GM19238 (cell line): ENCODE measurements at regions not wholly inside any gene's neighbourhood (a gene's known extent, or its start where the extent isn't known, plus 50 kb on each side); places are given as distances from the start of the nearest gene placed in this dataset.
"Not testable (repeated sequence)": the region's sequence is repeated elsewhere in the genome, so short reads cannot be mapped to it uniquely, and the experiment has no call there.

ENCODE experiments used
- DNase-seq: peaks from one replicate; pipeline ENCODE4 v3.0.0; 2011; ENCODE audit warnings: low spot score; ENCODE audit not compliant: insufficient read length

DNA sequence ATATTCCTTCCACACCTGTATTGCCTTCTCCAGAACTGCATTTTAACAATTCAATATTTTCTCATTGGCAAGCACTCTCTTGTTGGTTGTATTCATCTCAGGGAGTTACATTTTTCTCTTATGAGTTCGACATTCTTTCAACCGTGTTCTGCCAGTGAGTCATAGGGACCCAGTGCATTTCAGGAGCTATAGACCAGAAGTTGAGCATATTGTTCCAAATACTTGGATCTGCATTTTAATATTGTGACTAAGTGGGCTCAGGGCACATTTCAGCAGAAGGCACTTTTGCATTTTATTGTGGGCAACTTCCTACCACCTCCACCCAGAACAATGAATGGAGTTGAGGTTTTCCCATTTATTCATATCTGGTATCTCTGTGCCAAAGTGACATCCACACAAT is 132.8 kb downstream of the TNFSF18 start:
- no peak for DNase-seq

DNA sequence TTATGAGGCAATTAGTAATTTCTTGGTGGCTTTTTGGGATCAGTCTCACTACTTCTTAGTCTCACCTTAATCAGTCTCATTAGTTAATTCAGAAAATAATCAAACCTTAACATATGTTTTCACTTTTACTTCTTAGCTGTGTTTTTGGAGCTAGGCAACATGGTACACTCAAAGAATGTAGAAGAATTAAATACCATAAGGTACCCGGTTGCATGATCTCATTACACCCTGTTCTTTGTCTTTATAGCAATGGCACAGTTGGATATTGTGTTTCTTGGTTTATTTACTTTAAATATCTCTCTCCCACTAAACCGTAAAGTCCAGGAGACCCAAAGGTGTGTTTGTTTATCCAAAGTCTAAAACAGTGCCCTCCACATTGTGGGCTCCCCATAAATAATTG is 132.3 kb downstream of the TNFSF18 start:
- DNase-seq, result no peak

DNA sequence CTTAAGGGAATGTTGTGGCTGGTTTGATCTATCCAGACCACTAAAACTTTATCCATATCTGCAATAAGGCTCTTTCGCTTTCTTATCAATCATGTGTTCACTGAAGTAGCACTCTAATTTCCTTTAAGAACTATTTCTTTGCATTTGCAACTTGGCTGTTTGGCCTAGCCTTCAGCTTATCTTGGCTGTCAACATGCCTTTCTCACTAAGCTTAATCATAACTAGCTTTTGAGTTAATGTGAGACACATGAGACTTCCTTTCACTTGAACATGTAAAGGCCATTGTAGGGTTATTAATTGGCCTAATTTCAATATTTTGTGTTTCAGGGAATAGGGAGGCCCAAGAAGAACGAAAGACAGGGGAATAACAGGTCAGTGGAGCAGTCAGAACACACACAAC is 124.7 kb downstream of the TNFSF18 start:
- no peak for DNase-seq

DNA sequence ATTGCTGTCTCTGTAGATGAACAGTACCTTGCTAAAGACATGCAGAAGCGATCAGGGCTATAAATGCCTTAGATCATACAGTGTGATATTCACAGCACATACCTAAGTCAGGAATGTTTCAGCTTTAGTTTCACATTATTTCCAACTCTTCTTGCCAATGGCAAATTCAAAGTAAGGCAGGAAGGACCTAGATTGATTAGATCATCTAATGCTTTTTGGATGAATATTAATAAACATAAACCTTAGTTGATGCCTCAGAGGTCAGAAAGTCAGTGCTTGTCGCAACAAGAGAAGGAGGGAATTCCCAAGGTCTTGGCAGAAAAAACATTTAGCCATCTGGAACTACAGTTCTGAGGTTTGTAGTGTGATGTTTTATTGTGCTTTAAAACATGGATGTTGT is 122.3 kb downstream of the TNFSF18 start:
- DNase-seq, result no peak

DNA sequence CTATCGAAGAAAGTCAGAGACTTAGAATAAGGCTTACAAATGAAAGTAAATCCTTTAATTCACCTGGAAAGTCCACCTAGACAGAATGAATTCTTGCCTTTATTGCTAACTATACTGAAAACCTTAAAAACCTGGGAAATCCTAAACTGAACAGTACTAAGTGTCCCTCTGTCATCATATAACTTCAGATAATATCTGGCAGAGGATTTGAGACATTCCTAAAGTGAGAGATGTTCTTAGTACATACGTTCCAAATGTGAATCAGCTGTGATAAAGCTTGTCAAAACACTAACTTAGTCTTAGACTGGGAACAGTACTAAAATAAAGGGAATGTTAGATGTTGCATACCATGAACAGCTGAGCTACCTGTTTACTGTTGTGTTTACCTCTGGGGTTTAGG is 121.7 kb downstream of the TNFSF18 start:
- DNase-seq, result no peak

DNA sequence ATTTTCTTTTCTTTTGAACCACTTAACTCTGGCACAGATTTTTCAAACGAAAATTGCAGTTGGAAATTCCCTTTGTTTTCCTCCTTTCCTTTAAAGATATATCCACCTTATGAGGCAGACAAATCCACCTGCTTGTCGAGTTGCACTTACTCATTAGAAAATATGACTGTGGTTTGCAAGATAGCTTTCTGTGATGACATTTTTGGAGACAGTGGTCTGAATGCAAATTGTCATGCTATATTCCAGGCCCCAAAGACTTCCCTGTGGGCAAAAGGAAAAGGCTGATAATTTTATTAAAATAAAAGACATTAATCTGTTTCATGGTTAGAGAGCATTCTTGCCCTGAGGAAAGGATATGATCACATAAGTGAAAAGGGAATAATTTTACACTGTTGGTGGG is 120.6 kb downstream of the TNFSF18 start:
- DNase-seq, result no peak

DNA sequence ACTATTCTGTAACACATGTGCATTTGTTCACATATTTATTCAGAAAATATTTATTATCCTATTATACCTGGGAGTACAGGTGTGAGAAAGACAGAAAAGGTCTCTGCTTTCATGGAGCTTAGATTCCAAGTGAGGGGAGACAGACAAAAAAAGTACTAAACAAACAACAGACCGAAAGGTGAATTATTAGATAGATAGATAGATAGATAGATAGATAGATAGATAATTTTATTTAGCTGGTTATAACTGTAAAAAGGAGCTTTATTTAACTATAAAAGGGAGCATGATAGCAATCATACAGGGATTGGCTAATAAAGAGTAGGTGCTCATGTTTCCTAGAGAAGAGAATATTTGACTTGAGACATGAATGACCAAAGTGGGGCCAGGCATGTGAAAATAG is 119.4 kb downstream of the TNFSF18 start:
- DNase-seq, result no peak

DNA sequence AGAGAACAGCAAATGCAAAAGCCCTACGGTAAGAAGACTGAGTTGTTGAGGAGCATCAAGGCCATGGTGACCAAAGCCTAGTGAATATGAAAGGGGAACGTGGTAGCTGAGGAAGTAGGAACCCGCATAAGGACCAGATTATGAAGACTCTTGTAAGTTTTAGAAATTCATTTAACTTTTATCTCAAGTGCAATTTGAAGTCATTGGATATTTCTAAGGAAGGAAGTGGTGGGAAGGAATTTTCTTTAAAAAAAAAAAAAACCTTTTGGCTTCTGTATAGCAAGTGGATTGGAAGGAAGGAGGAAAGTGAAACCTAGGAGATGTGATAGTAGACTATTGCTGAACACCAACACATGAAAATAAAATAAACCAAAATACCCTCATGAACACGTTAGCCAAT is 119.0 kb downstream of the TNFSF18 start:
- no peak for DNase-seq

DNA sequence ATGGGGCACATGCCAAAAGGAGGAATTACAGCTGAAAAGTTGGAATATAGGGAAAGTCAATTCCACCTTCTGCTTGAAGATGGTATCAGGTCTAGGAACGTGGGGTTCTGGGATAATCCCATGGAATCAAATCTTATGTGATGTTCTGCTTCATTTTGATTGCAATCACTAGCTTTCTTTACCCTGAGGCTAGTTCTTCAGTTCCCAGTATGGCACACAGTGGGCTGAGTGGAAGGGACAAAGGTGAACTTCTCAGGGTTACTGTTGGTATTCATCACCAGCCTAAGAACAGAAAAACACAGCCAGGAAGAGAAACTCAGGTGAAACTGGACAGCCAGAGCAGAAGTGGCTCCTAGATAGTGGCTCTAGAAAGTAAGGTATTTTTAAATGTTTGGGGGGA is 117.8 kb downstream of the TNFSF18 start:
- no peak for DNase-seq

DNA sequence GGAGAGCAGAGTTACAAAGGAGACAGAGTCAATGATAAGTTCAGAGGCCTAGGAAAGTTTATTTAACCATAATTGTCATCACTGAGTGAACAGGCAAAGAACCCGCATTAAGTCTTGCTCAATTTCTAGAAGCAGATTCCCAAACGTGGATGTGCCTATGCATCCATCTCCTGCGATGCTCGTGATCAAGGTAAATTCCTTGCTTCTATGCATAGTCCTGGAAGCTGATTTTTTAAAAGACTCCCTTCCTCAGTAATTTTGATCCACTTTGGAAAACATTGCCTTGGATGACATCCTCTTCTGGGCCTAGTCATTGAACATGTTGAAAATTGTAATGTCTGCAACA is 116.4 kb downstream of the TNFSF18 start:
- no peak for DNase-seq

DNA sequence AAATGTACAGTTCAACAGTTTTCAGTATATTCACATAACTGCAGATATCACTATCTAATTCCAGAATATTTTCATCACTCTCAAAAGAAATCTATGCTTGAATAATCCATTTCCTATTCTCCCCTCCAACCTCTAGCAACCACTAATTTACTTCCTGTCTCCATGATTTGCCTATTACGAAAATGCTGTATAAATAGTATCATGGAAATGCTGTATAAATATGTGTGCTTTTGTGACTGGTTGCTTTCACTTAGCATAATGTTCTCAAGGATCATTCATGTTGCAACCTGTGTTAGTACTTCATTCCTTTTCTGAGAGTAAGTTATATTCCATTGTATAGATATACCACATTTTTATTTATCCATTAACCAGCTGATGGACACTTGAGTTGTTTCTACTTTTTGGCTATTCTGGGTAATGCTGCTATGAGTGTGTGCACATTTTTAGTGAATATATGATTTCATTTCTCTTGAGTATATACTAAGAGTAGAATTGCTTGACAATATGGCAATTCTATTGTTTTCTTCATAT is 115.6 kb downstream of the TNFSF18 start:
- DNase-seq, result no peak

DNA sequence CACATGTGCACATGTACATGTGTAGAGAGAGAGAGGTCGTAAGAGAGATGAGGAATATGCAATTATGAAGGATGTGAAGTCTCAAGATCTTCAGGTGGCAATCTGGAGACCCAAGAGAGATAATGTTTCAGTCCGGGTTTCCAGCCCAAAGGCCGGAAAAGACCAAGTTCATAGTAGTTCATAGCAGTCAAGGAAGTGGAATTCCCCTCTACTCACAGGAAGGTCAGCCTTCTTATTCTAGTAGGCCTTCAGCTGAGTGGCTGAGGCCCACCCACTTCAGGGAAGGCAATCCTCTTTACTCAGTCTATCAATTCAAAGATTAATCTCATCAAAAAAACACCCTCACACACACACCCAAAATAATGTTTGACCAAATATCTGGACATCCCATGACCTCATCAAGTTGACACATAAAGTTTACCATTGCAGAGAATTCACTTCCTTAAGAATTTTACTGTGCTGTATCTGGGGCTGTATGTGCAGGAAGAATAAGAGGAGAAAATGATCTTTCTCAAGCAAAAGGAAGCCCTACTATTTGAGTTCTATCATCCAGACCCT is 114.6 kb downstream of the TNFSF18 start:
- DNase-seq, result no peak

DNA sequence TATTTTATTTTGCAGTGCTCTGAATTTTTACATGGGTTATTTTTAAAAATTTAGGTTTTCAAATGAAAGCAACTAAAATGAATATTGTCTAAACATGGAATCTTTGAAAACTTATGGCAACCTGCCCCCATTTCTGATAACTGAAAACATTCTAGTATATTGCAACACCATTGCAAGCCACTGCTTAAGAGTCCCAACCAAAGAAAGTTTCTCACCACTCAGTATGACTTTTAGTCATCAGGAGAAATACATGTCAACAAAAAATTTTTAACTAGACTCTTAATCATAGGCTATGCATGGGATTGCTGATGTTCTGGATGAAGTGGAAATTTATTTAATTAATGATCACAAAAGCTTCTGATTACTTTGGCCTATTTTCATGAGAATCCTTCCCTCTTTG is 112.1 kb downstream of the TNFSF18 start:
- DNase-seq, result no peak

DNA sequence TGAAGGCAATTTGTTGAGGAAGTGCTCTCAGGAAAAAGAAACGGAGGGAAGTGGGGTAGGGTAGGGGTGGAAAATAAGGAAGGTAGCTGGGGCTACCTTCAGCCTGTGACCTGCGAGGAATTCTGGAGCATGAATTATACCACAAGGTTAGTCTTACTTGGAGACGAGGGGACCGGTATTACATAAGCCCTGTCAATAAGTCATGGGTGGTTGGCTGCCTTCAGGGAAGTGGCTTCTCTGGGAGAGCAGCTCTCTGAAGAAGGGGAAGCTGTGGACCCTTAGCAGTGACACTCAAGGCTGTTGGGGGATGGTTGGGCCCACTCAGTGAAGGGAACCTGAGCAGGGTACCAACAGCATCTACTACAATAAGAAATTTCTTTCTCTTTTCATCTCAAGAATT is 111.3 kb downstream of the TNFSF18 start:
- DNase-seq, result no peak

DNA sequence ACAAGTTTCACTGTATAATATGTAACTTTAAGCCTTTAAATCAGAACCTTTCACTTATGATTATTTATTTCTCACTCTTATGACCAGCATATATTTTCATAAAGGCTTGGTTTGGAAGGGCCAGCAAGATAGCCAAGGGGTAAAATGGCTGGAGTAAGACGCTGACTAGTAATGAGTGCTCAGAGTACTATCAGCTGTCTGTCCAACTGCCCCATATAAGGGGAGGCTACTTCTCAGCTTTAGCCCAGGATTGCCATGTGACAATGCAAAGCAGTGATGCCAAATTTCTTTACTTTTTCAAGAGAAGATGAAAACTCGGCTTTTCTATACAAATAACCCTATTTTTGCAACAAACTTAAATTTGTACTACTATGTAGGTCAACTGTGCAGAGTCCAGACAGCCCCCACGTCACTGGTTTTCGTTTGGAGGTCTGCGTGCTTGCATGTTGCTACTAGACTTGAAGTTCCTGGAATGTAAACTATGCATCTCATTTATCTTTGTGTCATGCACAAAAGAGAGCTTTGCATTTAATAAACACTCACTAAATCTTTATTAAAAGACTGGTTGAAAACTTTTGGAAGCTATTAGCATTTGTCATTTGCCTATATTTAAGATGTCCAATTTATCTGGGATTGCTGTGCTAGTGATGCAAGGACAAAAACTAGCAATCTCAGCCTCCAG is 110.4 kb downstream of the TNFSF18 start:
- DNase-seq, result no peak

DNA sequence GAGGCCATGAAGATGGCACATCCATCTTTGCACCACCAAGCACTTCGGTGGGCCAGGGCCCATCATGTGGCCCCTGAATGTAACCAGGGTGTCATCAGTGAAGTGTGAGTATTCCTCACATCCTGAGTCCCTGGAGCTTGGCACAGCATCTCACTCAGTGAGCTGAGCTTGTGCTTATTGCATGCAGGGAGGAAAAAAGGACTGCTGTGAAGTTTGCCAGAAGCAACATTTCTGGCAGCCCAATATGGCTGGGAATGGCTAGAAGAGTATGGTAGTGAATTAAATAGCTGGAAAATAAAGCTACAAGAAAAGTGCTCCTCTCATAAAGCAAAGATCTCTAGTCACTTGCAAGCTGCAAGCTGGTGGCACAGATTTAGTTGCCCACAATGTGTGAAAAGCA is 109.3 kb downstream of the TNFSF18 start:
- no peak for DNase-seq

DNA sequence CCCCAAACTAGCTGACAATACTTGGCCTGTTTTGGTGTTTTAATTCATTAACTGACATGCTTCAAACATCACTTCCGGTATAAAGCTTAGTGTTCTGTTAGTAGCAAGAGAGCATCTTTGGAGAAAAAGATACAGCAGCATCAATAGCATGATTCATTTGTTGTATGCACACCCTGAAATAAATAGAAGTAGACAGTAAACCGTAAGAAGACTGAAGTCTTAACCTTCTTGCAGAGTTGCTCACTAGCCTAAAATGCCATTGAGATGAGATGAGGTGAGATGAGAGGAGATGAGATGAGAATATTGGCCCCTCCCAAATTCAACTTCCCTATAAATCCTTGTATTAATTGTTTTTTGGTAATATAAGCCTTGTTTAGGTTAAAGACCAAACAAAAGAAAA is 108.8 kb downstream of the TNFSF18 start:
- no peak for DNase-seq

DNA sequence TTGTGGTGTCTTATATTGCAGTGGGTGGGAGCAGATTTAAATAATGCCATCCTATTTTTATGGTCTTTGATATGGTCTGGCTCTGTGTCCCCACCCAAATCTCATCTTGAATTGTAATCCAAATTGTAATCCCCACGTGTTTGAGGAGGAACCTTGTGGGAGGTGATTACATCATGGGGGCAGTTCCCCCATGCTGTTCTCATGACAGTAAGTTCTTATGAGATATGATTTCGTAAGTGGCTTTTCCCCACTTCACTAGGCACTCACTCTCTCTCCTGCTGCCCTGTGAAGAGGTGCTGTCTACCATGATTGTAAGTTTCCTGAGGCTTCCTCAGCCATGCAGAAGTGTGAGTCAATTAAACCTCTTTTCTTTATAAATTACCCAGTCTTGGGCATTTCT is 107.6 kb downstream of the TNFSF18 start:
- DNase-seq, result not testable (repeated sequence)

DNA sequence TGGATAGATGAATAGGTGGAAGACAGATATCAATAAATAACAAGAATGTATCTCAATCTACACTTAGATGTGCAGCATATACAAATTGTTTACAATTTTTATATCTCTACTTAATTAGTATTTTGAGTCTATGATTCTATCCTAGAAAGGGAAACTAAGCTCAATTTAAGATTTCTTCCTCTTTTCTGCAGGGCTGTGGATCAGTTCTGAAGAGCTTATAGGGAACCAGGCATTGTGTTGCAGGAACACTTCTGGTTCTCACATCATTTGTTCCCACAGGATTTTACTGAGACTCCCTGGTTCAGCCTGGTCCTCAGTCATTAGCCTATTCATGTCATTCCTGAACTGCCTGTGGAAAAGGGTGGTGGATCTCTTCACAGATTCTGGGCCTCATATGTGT is 105.8 kb downstream of the TNFSF18 start:
- no peak for DNase-seq

DNA sequence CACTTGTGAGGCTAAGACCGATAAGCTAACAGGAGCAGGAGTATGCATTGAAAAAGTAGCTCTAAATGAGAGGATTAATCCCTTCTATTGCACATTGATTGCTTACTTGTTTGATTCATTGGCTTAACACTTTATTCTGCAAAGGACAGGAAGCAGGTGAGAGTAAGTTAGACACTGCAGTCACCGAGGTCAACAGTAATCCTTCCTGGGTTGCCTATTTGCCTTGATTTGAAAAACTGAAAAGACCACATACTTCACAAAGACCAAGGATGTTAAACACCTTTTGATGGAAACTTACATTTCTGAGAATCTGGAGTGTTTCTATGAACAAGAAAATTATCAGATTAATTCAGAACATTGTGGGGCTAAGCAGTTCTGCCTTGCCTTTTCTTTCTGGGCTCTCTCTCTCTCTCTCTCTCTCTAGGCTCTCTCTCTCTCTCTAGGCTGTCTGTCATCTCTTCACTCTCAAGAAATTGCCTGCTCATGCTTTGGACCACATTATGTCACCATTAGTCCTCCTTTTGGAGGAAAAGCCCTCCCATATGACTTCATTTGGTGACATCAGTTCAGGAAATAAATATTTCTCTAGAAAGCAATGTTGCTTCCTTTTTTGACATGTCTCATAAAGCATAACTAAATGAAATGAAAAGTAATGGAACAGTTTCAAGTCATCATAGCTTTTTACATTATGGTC is 103.8 kb downstream of the TNFSF18 start:
- no peak for DNase-seq

DNA sequence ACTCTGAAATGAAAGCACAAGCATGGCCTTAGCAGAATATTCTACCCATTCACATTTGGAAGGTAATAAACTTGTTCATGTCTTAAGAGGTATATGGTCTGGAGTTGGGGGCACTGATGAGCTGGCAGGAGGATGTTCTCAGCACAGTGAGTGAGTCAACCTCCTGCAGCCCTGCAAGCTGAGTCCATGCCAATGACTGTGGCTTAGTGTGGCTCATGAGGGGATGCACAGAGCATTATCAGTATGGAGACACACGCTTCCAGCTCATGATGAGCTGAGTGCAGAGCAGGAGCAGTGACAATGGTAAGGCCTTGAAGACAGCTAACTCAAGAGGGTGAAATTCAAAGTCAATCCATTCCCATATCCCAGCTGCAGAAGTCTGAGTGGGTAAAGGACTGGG is 102.3 kb downstream of the TNFSF18 start:
- no peak for DNase-seq

DNA sequence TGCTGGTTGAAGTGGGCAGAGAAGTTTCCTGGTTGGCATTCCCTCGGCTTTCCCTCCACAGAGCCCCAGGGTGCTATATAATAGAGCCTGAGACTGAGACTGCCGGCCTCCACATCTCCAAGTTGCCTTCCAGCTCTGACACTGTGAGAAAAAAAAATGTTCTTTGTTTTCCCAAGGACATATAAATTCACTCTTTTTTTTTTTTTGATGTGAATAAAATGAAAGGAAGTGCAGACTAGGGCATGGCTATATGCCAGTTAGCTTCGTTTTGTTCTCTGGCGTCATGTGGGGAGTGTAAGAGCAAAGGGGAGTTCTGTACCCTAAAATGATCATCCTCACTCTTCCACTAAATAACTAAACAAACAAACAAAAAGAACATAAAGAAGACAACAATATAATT is 101.6 kb downstream of the TNFSF18 start:
- no peak for DNase-seq

DNA sequence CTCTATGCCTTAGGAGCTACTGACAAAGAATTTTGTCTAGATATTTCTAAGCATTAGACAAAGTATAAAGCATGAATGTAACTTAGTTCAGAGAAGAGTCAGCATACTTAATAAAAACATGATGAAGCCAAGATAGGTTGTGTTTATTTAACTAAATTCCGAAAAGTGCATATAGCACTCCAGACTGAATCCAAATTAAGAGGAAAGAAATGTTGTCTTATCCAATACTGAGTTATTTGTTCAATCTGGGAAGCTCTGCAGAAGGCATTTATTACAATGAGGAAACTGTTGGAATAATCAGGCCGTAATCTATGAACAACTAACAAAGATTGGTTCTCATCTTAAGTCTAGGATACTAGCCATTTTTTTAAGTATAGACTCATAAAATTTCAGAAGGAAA is 100.2 kb downstream of the TNFSF18 start:
- DNase-seq, result no peak
